ENCODE measurements at regions not wholly inside any gene's neighbourhood (a gene's known extent, or its start where the extent isn't known, plus 50 kb on each side); places are given as distances from the start of the nearest gene placed in this dataset.

- no peak for DNase-seq (ENCODE audit: extremely low read depth, low read depth)
- TF ChIP-seq, protein P1, sequence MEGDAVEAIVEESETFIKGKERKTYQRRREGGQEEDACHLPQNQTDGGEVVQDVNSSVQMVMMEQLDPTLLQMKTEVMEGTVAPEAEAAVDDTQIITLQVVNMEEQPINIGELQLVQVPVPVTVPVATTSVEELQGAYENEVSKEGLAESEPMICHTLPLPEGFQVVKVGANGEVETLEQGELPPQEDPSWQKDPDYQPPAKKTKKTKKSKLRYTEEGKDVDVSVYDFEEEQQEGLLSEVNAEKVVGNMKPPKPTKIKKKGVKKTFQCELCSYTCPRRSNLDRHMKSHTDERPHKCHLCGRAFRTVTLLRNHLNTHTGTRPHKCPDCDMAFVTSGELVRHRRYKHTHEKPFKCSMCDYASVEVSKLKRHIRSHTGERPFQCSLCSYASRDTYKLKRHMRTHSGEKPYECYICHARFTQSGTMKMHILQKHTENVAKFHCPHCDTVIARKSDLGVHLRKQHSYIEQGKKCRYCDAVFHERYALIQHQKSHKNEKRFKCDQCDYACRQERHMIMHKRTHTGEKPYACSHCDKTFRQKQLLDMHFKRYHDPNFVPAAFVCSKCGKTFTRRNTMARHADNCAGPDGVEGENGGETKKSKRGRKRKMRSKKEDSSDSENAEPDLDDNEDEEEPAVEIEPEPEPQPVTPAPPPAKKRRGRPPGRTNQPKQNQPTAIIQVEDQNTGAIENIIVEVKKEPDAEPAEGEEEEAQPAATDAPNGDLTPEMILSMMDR (IDR thresholded peaks at IDR 0.05; ENCODE audit: low read depth, low read length), result no peak
Observed at GRCh38 chrX:4935846-4936245, 1222.4 kb upstream of the PRKX start.

GRCh38 chrX:4935401-4935800, 1222.0 kb upstream of the PRKX start:
- DNase-seq (ENCODE audit: extremely low read depth, low read depth), result no peak
- TF ChIP-seq, protein P1 (IDR thresholded peaks at IDR 0.05; ENCODE audit: low read depth, low read length), result no peak

GRCh38 chrX:4932790-4933189, 1219.3 kb upstream of the PRKX start:
- DNase-seq (ENCODE audit: extremely low read depth, low read depth), result no peak
- TF ChIP-seq, protein P1 (IDR thresholded peaks at IDR 0.05; ENCODE audit: low read depth, low read length), result no peak

DNA sequence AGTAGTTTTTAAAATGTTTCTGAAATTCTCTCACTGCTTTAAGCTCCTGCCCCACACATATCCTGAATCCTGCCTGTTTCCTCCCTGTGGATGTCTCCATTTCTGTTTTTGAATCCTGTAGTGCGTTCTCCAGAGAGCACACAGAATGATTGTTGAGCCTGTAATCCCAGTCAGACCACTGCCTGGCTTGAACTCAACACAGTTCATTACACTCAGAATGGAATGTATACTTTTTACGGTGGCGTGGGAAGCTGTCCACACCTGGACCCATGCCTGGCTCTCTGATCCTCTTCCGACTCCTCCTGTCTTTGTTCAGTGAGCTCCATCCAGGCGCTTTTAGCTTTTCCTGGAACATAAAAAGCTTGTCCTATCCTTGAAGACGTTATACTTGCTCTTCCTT, 1217.0 kb upstream of the PRKX start:
- TF ChIP-seq, protein P1 (IDR thresholded peaks at IDR 0.05; ENCODE audit: low read depth, low read length), result no peak
- DNase-seq (ENCODE audit: extremely low read depth, low read depth), result no peak

- DNase-seq (ENCODE audit: extremely low read depth, low read depth), result no peak
- TF ChIP-seq, protein P1 (IDR thresholded peaks at IDR 0.05; ENCODE audit: low read depth, low read length), result no peak
Observed at GRCh38 chrX:4925911-4926310, 1212.5 kb upstream of the PRKX start.

DNA sequence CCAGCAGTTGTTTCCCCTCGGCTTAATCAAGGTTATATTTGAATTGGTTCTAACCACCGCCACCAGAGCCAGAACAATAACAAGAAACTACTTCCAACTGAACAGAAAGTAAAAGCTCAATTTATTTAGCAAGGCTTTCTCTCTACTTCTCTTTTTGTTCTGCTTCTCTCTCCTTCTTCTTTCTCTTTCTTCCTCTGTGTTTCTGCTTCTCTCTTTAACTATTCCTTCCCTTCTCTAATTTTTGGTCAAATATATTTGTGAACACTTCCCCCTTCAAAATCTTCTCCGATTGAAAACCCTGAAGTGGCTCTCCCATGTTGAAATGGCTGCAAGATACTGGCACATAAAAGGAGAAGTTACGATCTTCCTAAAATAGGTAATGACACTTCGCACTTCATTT, 1195.9 kb upstream of the PRKX start:
- TF ChIP-seq, protein P1 (IDR thresholded peaks at IDR 0.05; ENCODE audit: low read depth, low read length), result no peak
- no peak for DNase-seq (ENCODE audit: extremely low read depth, low read depth)

GRCh38 chrX:4905576-4905975, 1192.1 kb upstream of the PRKX start:
- TF ChIP-seq, protein P1 (IDR thresholded peaks at IDR 0.05; ENCODE audit: low read depth, low read length), result no peak
- DNase-seq (ENCODE audit: extremely low read depth, low read depth), result no peak

Measured in AG09319 (cell line).